ENCODE measurements at regions not wholly inside any gene's neighbourhood (a gene's known extent, or its start where the extent isn't known, plus 50 kb on each side); places are given as distances from the start of the nearest gene placed in this dataset.

DNA sequence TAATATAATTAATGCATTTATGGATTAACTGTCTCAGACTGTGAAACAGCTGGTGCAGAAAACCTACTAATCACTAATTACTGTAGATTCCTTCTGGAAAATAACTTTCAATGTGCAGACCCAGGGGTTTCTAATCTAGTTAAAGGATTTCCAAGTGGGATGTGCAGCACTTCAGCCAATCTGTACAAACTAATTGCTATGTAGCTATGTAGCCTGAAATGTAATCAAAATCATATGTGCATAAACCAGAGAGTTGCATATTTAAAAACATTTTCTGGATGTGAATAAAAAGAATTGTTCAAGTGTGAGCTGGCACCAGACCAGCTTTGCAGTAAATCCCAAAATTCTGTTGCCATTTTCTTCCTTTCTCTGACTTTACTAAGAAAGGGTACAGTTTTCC is 127.5 kb upstream of the CD96 start:
- ChIA-PET POLR2A (no interaction called here), CTCF (no interaction called here)
- intact Hi-C loops (cut with micrococcal nuclease), result no loop called here
- Histone ChIP-seq H3K4me1 (ENCODE audit: control insufficient read depth in 2 of 2, insufficient read depth in 2 of 2, low read length in 2 of 2) (no peaks in the 10 kb centered on the region), H3K27ac (ENCODE audit: low read depth, low read length) (no peak overlapping the region), H3K4me3 (ENCODE audit: low read length) (no peak overlapping the region), H3K27me3 (ENCODE audit: control insufficient read depth in 2 of 2, insufficient read depth in 2 of 2, low read length in 2 of 2) (no peaks in the 10 kb centered on the region), H3K36me3 (ENCODE audit: control insufficient read depth in 2 of 3, insufficient read depth in 3 of 3, low read length in 3 of 3) (no peaks in the 10 kb centered on the region), H3K9me3 (ENCODE audit: control insufficient read depth in 2 of 3, low read length in 3 of 3) (no peaks in the 10 kb centered on the region)
- Mint-ChIP-seq H3K4me3 (no peak overlapping the region), H3K27me3 (peaks cover 6 to 25% (median 14%) of the 10 kb centered on the region in 5 donors), H3K27ac (no peak overlapping the region), H3K4me1 (peaks cover 0 to 6% (median 0%) of the 10 kb centered on the region in 7 donors), H3K9me3 (peaks cover 0 to 9% (median 0%) of the 10 kb centered on the region in 11 donors), H3K36me3 (peaks cover 0 to 5% (median 0%) of the 10 kb centered on the region in 5 donors)
- no peak for DNase-seq
- ATAC-seq, result no peak

DNA sequence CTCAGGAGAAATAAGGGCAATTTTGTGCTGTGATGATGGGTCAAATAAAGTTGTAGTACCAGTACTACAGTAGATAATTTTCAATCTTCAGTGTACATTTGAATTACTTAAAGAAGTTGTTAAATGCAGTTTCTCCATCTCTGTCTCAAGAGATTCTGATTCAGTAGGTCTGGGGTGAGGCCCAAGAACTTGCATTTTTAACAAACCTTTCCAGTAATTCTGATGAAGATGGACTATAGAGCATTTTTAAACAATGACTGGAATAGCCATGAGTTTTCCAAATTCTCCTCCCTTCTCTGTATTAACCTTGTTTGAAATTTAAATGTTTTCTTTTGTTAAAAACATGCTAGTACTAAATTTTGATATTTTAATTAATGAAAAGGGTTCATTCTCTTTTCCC is 127.0 kb upstream of the CD96 start:
- Histone ChIP-seq H3K27ac (ENCODE audit: low read depth, low read length) (no peak overlapping the region), H3K9me3 (ENCODE audit: control insufficient read depth in 2 of 3, low read length in 3 of 3) (no peaks in the 10 kb centered on the region), H3K4me3 (ENCODE audit: low read length) (no peak overlapping the region), H3K36me3 (ENCODE audit: control insufficient read depth in 2 of 3, insufficient read depth in 3 of 3, low read length in 3 of 3) (no peaks in the 10 kb centered on the region), H3K27me3 (ENCODE audit: control insufficient read depth in 2 of 2, insufficient read depth in 2 of 2, low read length in 2 of 2) (no peaks in the 10 kb centered on the region), H3K4me1 (ENCODE audit: control insufficient read depth in 2 of 2, insufficient read depth in 2 of 2, low read length in 2 of 2) (no peaks in the 10 kb centered on the region)
- Mint-ChIP-seq H3K4me3 (no peak overlapping the region), H3K36me3 (peaks cover 0 to 5% (median 0%) of the 10 kb centered on the region in 5 donors), H3K9me3 (peaks cover 0 to 9% (median 0%) of the 10 kb centered on the region in 11 donors), H3K27me3 (peaks cover 6 to 26% (median 14%) of the 10 kb centered on the region in 5 donors), H3K27ac (no peak overlapping the region), H3K4me1 (peaks cover 0 to 6% (median 0%) of the 10 kb centered on the region in 7 donors)
- POLR2A ChIA-PET, result no interaction called here
- no peak for ATAC-seq
- CTCF ChIA-PET, result no interaction called here
- intact Hi-C loops (cut with micrococcal nuclease), result no loop called here
- no peak for DNase-seq

DNA sequence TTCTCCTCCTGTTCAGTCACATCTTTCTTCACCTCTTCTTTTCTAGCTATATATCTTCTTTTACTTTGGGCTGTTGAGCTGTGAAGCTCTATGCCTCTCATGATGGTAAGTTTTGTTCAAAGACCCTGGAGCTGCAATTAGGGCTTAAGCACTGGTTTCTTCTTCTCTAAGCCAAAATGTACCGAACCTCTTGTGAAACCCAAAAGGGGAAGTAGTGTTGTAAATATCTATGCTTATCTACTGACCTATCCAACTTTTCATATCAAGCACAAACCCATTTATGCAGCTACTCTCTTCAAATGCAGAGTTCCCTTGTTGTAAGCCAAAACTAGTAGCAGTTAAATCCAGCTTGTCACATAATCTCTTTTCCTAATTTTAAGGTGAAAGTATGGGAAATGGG is 123.6 kb upstream of the CD96 start:
- Mint-ChIP-seq H3K36me3 (peaks cover 0 to 9% (median 3%) of the 10 kb centered on the region in 5 donors), H3K4me1 (peaks cover 0 to 6% (median 0%) of the 10 kb centered on the region in 7 donors), H3K9me3 (peaks cover 0 to 11% (median 0%) of the 10 kb centered on the region in 11 donors), H3K27ac (no peak overlapping the region), H3K4me3 (no peak overlapping the region), H3K27me3 (peaks cover 9 to 37% (median 22%) of the 10 kb centered on the region in 5 donors)
- DNase-seq, result no peak
- H3K27me3 ChIP-seq (ENCODE audit: control insufficient read depth in 2 of 2, insufficient read depth in 2 of 2, low read length in 2 of 2), result no peaks in the 10 kb centered on the region
- no peaks in the 10 kb centered on the region for H3K36me3 ChIP-seq (ENCODE audit: control insufficient read depth in 2 of 3, insufficient read depth in 3 of 3, low read length in 3 of 3)
- intact Hi-C loops (cut with micrococcal nuclease), result no loop called here
- H3K9me3 ChIP-seq (ENCODE audit: control insufficient read depth in 2 of 3, low read length in 3 of 3), result no peaks in the 10 kb centered on the region
- no peak overlapping the region for H3K27ac ChIP-seq (ENCODE audit: low read depth, low read length)
- ChIA-PET CTCF (no interaction called here), POLR2A (interaction anchor here (0.5 kb wide), 1 partner anchor 17 kb away, joined by 3 read pairs; no protein-coding TSS in a partner anchor)
- no peak overlapping the region for H3K4me3 ChIP-seq (ENCODE audit: low read length)
- ATAC-seq, result no peak
- H3K4me1 ChIP-seq (ENCODE audit: control insufficient read depth in 2 of 2, insufficient read depth in 2 of 2, low read length in 2 of 2), result no peaks in the 10 kb centered on the region

DNA sequence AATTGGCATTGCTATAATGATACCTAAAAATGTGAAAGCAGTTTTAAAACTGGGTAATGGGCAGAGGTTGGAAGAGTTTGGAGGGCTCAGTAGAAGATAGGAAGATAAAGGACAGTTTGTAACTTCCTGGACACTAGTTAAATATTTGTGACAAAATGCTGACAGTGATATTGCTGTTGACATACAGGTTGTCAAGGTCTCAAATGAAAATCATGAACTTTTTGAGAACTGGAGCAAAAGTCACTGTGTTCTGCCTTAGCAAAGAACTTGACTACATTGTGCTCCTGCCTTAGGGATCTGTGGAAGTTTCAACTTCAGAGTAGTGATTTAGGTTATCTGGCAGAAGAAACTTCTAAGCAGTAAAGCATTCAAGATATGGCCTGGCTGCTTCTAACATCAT is 113.7 kb upstream of the CD96 start:
- ATAC-seq (no peak), DNase-seq (no peak)
- Mint-ChIP-seq H3K27me3 (peaks cover 0 to 4% (median 0%) of the 10 kb centered on the region in 5 donors), H3K9me3 (peaks cover 0 to 32% (median 8%) of the 10 kb centered on the region in 11 donors), H3K36me3 (peaks cover 0 to 5% (median 4%) of the 10 kb centered on the region in 5 donors), H3K4me1 (no peaks in the 10 kb centered on the region), H3K27ac (no peak overlapping the region), H3K4me3 (no peak overlapping the region)
- intact Hi-C loops (cut with micrococcal nuclease), result no loop called here
- H3K4me1 ChIP-seq (ENCODE audit: control insufficient read depth in 2 of 2, insufficient read depth in 2 of 2, low read length in 2 of 2), result no peaks in the 10 kb centered on the region
- H3K27me3 ChIP-seq (ENCODE audit: control insufficient read depth in 2 of 2, insufficient read depth in 2 of 2, low read length in 2 of 2), result no peaks in the 10 kb centered on the region
- ChIA-PET POLR2A (no interaction called here), CTCF (no interaction called here)
- H3K36me3 ChIP-seq (ENCODE audit: control insufficient read depth in 2 of 3, insufficient read depth in 3 of 3, low read length in 3 of 3), result no peaks in the 10 kb centered on the region
- H3K27ac ChIP-seq (ENCODE audit: low read depth, low read length), result no peak overlapping the region
- no peaks in the 10 kb centered on the region for H3K9me3 ChIP-seq (ENCODE audit: control insufficient read depth in 2 of 3, low read length in 3 of 3)
- H3K4me3 ChIP-seq (ENCODE audit: low read length), result no peak overlapping the region

DNA sequence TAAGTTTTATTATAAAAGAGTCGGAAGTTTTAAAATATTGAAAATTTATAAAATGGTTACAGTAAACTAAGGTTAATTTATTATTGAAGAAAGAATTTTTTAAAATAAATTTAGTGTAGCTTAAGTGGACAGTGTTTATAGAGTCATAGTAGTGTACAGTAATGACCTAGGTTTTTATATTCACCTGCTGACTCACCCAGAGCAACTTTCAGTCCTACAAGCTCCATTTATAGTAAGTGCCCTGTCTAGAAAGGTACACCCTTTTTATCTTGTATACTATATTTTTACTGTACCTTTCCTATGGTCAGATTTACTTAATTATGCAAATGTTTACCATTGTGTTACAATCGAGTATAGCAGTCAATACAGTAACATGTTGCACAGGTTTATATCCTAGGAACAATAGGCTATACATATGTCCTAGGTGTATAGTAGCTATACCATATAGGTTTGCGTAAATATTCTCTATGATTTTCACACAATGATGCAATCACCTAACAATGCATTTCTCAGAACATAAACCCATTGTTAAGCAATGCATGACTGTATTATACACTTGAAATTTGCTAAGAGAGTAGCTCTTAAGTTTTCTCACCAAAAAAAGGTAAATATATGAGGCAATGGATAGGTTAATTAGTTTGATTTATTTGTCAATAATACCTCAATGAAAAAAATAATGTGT is 106.9 kb upstream of the CD96 start:
- ATAC-seq (no peak), DNase-seq (no peak)
- no peak overlapping the region for H3K27ac ChIP-seq (ENCODE audit: low read depth, low read length)
- Mint-ChIP-seq H3K27ac (no peak overlapping the region), H3K4me3 (no peak overlapping the region), H3K4me1 (no peaks in the 10 kb centered on the region), H3K27me3 (no peaks in the 10 kb centered on the region), H3K36me3 (no peaks in the 10 kb centered on the region), H3K9me3 (peaks cover 0 to 16% (median 2%) of the 10 kb centered on the region in 11 donors)
- no peaks in the 10 kb centered on the region for H3K9me3 ChIP-seq (ENCODE audit: control insufficient read depth in 2 of 3, low read length in 3 of 3)
- no peak overlapping the region for H3K4me3 ChIP-seq (ENCODE audit: low read length)
- H3K36me3 ChIP-seq (ENCODE audit: control insufficient read depth in 2 of 3, insufficient read depth in 3 of 3, low read length in 3 of 3), result no peaks in the 10 kb centered on the region
- no peaks in the 10 kb centered on the region for H3K27me3 ChIP-seq (ENCODE audit: control insufficient read depth in 2 of 2, insufficient read depth in 2 of 2, low read length in 2 of 2)
- intact Hi-C loops (cut with micrococcal nuclease), result no loop called here
- ChIA-PET CTCF (no interaction called here), POLR2A (interaction anchor here (0.7 kb wide), 1 partner anchor 17 kb away, joined by 3 read pairs; no protein-coding TSS in a partner anchor)
- no peaks in the 10 kb centered on the region for H3K4me1 ChIP-seq (ENCODE audit: control insufficient read depth in 2 of 2, insufficient read depth in 2 of 2, low read length in 2 of 2)

DNA sequence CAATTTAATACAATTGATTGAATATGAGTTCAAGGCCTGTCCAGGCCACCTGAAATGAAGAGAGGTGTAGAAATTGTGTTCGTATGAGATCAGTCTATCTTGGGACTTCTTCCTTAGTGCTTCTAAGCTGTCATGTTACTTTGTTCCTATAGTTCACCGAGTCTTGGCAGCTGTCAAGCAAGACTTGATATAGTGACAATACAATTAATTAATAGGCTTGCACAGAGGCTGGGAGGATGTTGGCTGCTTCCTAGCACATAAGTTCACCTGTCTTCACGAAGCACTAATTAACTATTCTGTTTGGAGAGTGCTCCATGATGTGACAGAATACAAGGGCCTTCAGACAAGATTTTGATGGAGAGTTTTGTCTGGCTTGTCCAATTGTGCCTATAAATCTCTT is 103.7 kb upstream of the CD96 start:
- H3K4me1 ChIP-seq (ENCODE audit: control insufficient read depth in 2 of 2, insufficient read depth in 2 of 2, low read length in 2 of 2), result no peaks in the 10 kb centered on the region
- Mint-ChIP-seq H3K4me1 (no peaks in the 10 kb centered on the region), H3K27ac (no peak overlapping the region), H3K4me3 (no peak overlapping the region), H3K9me3 (peaks cover 0 to 9% (median 0%) of the 10 kb centered on the region in 11 donors), H3K27me3 (no peaks in the 10 kb centered on the region), H3K36me3 (no peaks in the 10 kb centered on the region)
- no peaks in the 10 kb centered on the region for H3K36me3 ChIP-seq (ENCODE audit: control insufficient read depth in 2 of 3, insufficient read depth in 3 of 3, low read length in 3 of 3)
- no peak overlapping the region for H3K4me3 ChIP-seq (ENCODE audit: low read length)
- intact Hi-C loops (cut with micrococcal nuclease), result no loop called here
- no peak for ATAC-seq
- DNase-seq, result no peak
- no peaks in the 10 kb centered on the region for H3K27me3 ChIP-seq (ENCODE audit: control insufficient read depth in 2 of 2, insufficient read depth in 2 of 2, low read length in 2 of 2)
- ChIA-PET POLR2A (interaction anchor here (0.6 kb wide), 1 partner anchor 1564 kb away, joined by 3 read pairs; no protein-coding TSS in a partner anchor), CTCF (no interaction called here)
- H3K27ac ChIP-seq (ENCODE audit: low read depth, low read length), result no peak overlapping the region
- no peaks in the 10 kb centered on the region for H3K9me3 ChIP-seq (ENCODE audit: control insufficient read depth in 2 of 3, low read length in 3 of 3)

DNA sequence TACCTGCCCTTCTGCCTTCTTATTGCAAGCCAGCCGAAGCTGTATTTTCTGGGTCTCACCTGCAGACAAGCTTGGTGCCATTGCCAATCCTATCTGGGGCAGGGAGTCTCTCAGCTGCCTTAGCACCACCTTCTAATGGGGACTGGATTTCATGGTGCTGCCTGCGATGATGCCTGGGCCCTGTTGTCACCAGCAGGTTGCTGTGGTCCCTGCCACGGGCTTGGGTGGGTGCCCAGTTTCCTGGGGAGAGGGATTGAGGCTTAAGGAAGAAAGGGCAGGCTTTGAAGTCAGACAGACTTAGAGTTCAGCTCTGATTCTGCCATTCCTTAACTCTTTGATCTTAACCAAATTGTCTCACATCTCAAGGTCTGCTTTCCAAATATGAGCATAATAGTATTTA is 87.4 kb upstream of the CD96 start:
- Mint-ChIP-seq H3K4me1 (peaks cover 0 to 9% (median 0%) of the 10 kb centered on the region in 7 donors), H3K27me3 (peaks cover 0 to 4% (median 0%) of the 10 kb centered on the region in 5 donors), H3K27ac (no peak overlapping the region), H3K36me3 (no peaks in the 10 kb centered on the region), H3K4me3 (no peak overlapping the region), H3K9me3 (no peaks in the 10 kb centered on the region)
- ATAC-seq (no peak), DNase-seq (no peak)
- intact Hi-C loops (cut with micrococcal nuclease), result no loop called here
- Histone ChIP-seq H3K9me3 (ENCODE audit: control insufficient read depth in 2 of 3, low read length in 3 of 3) (no peaks in the 10 kb centered on the region), H3K36me3 (ENCODE audit: control insufficient read depth in 2 of 3, insufficient read depth in 3 of 3, low read length in 3 of 3) (no peaks in the 10 kb centered on the region), H3K4me3 (ENCODE audit: low read length) (no peak overlapping the region), H3K4me1 (ENCODE audit: control insufficient read depth in 2 of 2, insufficient read depth in 2 of 2, low read length in 2 of 2) (no peaks in the 10 kb centered on the region), H3K27ac (ENCODE audit: low read depth, low read length) (no peak overlapping the region), H3K27me3 (ENCODE audit: control insufficient read depth in 2 of 2, insufficient read depth in 2 of 2, low read length in 2 of 2) (no peaks in the 10 kb centered on the region)
- ChIA-PET POLR2A (no interaction called here), CTCF (no interaction called here)
